GM23338 (cell line): ENCODE measurements at regions not wholly inside any gene's neighbourhood (a gene's known extent, or its start where the extent isn't known, plus 50 kb on each side); places are given as distances from the start of the nearest gene placed in this dataset.

Experiments used
- ATAC-seq: fragments of 200-7000 bp; cut with Tn5 transposase; 3 replicates; pipeline ENCODE4 v1.9.1; 2020
- DNase-seq: peaks from one replicate; pipeline ENCODE4 v3.0.0-alpha.2; 2015; ENCODE audit warnings: low spot score
- H2AFZ ChIP-seq: fragments of 200-600 bp; sonication (generic); 2 replicates; pipeline ENCODE4 v1.8.0; 2016; ENCODE audit warnings: antibody characterized with exemption, mild to moderate bottlenecking, moderate library complexity
- H3F3A ChIP-seq: fragments of 200-600 bp; sonication (generic); replicated peaks from 2 replicates; pipeline ENCODE4 v1.8.0; 2017; ENCODE audit warnings: antibody characterized with exemption, mixed run types, low read depth
- H3K27ac ChIP-seq: fragments of 200-600 bp; sonication (generic); 2 replicates; pipeline ENCODE4 v1.6.1; 2016; ENCODE audit warnings: low read depth
- H3K27me3 ChIP-seq: fragments of 200-600 bp; sonication (generic); 2 replicates; pipeline ENCODE4 v1.8.0; 2016; ENCODE audit warnings: mild to moderate bottlenecking, mixed run types, moderate library complexity; ENCODE audit not compliant: insufficient read depth
- H3K36me3 ChIP-seq: fragments of 200-600 bp; sonication (generic); 2 replicates; pipeline ENCODE4 v1.8.0; 2016; ENCODE audit warnings: mild to moderate bottlenecking; ENCODE audit not compliant: insufficient read depth
- H3K4me1 ChIP-seq: fragments of 200-600 bp; sonication (generic); 2 replicates; pipeline ENCODE4 v1.8.0; 2016; ENCODE audit warnings: mild to moderate bottlenecking, moderate library complexity; ENCODE audit not compliant: insufficient read depth
- H3K4me2 ChIP-seq: fragments of 200-600 bp; sonication (generic); 2 replicates; pipeline ENCODE4 v1.7.1; 2017; ENCODE audit warnings: mixed run types
- H3K4me3 ChIP-seq: fragments of 200-600 bp; sonication (generic); 2 replicates; pipeline ENCODE4 v1.6.1; 2016; ENCODE audit warnings: mixed run types
- H3K79me2 ChIP-seq: fragments of 200-600 bp; sonication (generic); replicated peaks from 2 replicates; pipeline ENCODE4 v1.8.0; 2017; ENCODE audit warnings: mild to moderate bottlenecking; ENCODE audit not compliant: insufficient read depth
- H3K9me2 ChIP-seq: fragments of 200-600 bp; sonication (generic); 2 replicates; pipeline ENCODE4 v1.8.0; 2017; ENCODE audit not compliant: insufficient read depth
- H4K20me1 ChIP-seq: fragments of 200-600 bp; sonication (generic); replicated peaks from 2 replicates; pipeline ENCODE4 v1.8.0; 2017; ENCODE audit warnings: mild to moderate bottlenecking; ENCODE audit not compliant: insufficient read depth
- H3K27ac Mint-ChIP-seq: 2 replicates; pipeline ENCODE4 v1.8.0; 2020; ENCODE audit warnings: inconsistent platforms, mild to moderate bottlenecking, moderate library complexity, mixed read lengths
- H3K27me3 Mint-ChIP-seq: 3 replicates; pipeline ENCODE4 v1.8.0; 2022; ENCODE audit warnings: low read depth, mild to moderate bottlenecking, moderate library complexity, mixed read lengths, inconsistent platforms; ENCODE audit not compliant: insufficient read depth, poor library complexity
- H3K36me3 Mint-ChIP-seq: 3 replicates; pipeline ENCODE4 v1.8.0; 2021; ENCODE audit warnings: low read depth, mild to moderate bottlenecking, inconsistent platforms, moderate library complexity, mixed read lengths
- H3K4me1 Mint-ChIP-seq: 3 replicates; pipeline ENCODE4 v1.8.0; 2020; ENCODE audit warnings: mild to moderate bottlenecking, inconsistent platforms, mixed read lengths
- H3K4me3 Mint-ChIP-seq: 3 replicates; pipeline ENCODE4 v1.8.0; 2021; ENCODE audit warnings: moderate library complexity, mild to moderate bottlenecking, inconsistent platforms, mixed read lengths
- H3K9me3 Mint-ChIP-seq: 3 replicates; pipeline ENCODE4 v1.8.0; 2020; ENCODE audit warnings: moderate library complexity, mild to moderate bottlenecking, inconsistent platforms, mixed read lengths
- EZH2 ChIP-seq: fragments of 200-600 bp; sonication (generic); IDR thresholded peaks from one replicate; pipeline ENCODE4 v1.8.0; 2017; ENCODE audit warnings: antibody characterized with exemption, mild to moderate bottlenecking, low read depth; ENCODE audit not compliant: unreplicated experiment
- JUNB ChIP-seq: IDR thresholded peaks from one replicate; pipeline ENCODE4 v1.6.1; 2016; ENCODE audit warnings: antibody characterized with exemption; ENCODE audit not compliant: unreplicated experiment
- NANOG ChIP-seq: IDR thresholded peaks from 2 replicates; pipeline ENCODE4 v1.6.1; 2016; ENCODE audit warnings: antibody characterized with exemption, borderline replicate concordance
- STAT1 ChIP-seq: IDR thresholded peaks from one replicate; pipeline ENCODE4 v1.6.1; 2016; ENCODE audit warnings: antibody characterized with exemption; ENCODE audit not compliant: unreplicated experiment
- ZNF331 ChIP-seq: fragments of 250-450 bp; sonication (Bioruptor Pico); IDR thresholded peaks from 2 replicates; pipeline ENCODE4 v1.5.0; 2020; ENCODE audit warnings: low read depth, mild to moderate bottlenecking, moderate library complexity
- TF ChIP-seq, protein P1 (sequence below): IDR thresholded peaks from 2 replicates; pipeline ENCODE4 v1.6.1; 2016; ENCODE audit warnings: antibody characterized with exemption
- TF ChIP-seq, protein P2 (sequence below): fragments of 250-450 bp; sonication (Bioruptor Pico); IDR thresholded peaks from 2 replicates; pipeline ENCODE4 v1.5.0; 2020; ENCODE audit warnings: mild to moderate bottlenecking, moderate library complexity
- TF ChIP-seq, protein P3 (sequence below), 2 experiments: fragments of 200-600 bp in 1 of 2; sonication (generic) in 1 of 2; conservative IDR thresholded peaks; 2 replicates each; pipeline versions ENCODE4 v1.5.1 to v1.6.1; 2016 to 2017; ENCODE audit warnings: antibody characterized with exemption in 2 of 2, low read depth in 2 of 2, mild to moderate bottlenecking in 2 of 2, moderate library complexity in 1 of 2
- TF ChIP-seq, protein P4 (sequence below): IDR thresholded peaks from one replicate; pipeline ENCODE4 v1.6.1; 2018; ENCODE audit warnings: antibody characterized with exemption; ENCODE audit not compliant: unreplicated experiment

DNA sequence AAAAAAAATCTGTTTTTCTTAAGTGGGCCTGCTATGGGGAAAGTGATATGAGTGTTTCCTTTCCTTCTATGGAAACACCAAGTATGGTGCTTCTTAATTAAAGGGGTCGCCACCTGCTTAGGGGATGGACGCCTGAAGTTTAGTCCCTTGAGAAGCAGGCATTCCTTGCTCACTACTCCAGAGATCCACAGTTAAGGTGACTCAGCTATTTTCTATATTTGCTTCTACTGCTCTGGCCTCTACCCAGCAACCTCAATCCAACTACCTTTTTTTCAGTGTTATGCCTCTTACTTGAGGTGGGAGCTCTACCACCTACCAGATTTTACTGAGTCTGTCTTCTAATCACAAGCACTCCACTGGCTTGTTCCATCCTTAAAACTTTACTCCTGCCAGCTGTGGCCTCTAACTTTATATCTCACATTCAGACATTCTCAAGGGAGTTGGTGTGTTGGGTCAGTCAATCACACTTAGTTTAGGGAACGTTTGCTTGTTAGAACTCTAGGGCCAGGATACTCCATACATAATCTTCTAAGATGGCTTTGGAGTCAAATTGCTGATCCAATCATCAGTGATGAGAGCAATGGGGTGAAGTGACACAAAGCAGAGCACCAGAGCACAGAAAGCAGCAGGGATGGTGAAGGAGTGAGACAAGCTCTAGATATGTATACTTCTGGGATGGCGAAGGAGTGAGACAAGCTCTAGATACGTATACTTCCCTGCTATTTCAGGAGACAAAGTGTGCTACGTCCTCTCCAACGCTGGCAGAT lies 708.1 kb downstream of the EFNA5 start (continued):
- TF ChIP-seq, protein P1, sequence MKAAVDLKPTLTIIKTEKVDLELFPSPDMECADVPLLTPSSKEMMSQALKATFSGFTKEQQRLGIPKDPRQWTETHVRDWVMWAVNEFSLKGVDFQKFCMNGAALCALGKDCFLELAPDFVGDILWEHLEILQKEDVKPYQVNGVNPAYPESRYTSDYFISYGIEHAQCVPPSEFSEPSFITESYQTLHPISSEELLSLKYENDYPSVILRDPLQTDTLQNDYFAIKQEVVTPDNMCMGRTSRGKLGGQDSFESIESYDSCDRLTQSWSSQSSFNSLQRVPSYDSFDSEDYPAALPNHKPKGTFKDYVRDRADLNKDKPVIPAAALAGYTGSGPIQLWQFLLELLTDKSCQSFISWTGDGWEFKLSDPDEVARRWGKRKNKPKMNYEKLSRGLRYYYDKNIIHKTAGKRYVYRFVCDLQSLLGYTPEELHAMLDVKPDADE = no peak
- TF ChIP-seq EZH2 (no peak), NANOG (no peak)

DNA sequence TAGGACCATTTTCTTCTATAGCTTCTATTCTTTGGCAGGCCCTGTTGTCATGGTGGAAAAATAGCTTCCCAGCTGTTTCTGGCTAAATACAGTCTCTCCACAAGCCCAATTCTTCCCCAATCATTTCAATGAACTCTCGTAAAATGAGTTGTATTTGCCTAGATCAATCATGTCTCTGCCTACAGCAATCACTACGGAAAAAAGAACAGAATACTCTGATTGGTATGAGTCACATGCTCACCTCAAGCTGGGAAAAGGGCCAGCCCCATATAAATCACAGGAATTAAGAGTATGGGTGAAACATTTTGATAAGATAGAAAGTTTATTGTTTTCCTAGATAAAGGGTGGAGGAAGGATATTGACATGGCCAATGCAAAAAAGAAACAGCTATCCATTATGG lies 711.4 kb downstream of the EFNA5 start:
- peaks cover 4% of the 10 kb centered on the region; the same call in 2 of the 3 replicates for H3K9me3 Mint-ChIP-seq
- no peaks in the 10 kb centered on the region for H3K27me3 ChIP-seq
- no peaks in the 10 kb centered on the region for H3K4me1 ChIP-seq
- H3K4me2 ChIP-seq = no peak overlapping the region
- no peaks in the 10 kb centered on the region for H4K20me1 ChIP-seq
- H3K79me2 ChIP-seq = no peaks in the 10 kb centered on the region
- peaks cover 9% of the 10 kb centered on the region; the same call in 2 of the 3 replicates for H3K4me1 Mint-ChIP-seq
- TF ChIP-seq, protein P2, sequence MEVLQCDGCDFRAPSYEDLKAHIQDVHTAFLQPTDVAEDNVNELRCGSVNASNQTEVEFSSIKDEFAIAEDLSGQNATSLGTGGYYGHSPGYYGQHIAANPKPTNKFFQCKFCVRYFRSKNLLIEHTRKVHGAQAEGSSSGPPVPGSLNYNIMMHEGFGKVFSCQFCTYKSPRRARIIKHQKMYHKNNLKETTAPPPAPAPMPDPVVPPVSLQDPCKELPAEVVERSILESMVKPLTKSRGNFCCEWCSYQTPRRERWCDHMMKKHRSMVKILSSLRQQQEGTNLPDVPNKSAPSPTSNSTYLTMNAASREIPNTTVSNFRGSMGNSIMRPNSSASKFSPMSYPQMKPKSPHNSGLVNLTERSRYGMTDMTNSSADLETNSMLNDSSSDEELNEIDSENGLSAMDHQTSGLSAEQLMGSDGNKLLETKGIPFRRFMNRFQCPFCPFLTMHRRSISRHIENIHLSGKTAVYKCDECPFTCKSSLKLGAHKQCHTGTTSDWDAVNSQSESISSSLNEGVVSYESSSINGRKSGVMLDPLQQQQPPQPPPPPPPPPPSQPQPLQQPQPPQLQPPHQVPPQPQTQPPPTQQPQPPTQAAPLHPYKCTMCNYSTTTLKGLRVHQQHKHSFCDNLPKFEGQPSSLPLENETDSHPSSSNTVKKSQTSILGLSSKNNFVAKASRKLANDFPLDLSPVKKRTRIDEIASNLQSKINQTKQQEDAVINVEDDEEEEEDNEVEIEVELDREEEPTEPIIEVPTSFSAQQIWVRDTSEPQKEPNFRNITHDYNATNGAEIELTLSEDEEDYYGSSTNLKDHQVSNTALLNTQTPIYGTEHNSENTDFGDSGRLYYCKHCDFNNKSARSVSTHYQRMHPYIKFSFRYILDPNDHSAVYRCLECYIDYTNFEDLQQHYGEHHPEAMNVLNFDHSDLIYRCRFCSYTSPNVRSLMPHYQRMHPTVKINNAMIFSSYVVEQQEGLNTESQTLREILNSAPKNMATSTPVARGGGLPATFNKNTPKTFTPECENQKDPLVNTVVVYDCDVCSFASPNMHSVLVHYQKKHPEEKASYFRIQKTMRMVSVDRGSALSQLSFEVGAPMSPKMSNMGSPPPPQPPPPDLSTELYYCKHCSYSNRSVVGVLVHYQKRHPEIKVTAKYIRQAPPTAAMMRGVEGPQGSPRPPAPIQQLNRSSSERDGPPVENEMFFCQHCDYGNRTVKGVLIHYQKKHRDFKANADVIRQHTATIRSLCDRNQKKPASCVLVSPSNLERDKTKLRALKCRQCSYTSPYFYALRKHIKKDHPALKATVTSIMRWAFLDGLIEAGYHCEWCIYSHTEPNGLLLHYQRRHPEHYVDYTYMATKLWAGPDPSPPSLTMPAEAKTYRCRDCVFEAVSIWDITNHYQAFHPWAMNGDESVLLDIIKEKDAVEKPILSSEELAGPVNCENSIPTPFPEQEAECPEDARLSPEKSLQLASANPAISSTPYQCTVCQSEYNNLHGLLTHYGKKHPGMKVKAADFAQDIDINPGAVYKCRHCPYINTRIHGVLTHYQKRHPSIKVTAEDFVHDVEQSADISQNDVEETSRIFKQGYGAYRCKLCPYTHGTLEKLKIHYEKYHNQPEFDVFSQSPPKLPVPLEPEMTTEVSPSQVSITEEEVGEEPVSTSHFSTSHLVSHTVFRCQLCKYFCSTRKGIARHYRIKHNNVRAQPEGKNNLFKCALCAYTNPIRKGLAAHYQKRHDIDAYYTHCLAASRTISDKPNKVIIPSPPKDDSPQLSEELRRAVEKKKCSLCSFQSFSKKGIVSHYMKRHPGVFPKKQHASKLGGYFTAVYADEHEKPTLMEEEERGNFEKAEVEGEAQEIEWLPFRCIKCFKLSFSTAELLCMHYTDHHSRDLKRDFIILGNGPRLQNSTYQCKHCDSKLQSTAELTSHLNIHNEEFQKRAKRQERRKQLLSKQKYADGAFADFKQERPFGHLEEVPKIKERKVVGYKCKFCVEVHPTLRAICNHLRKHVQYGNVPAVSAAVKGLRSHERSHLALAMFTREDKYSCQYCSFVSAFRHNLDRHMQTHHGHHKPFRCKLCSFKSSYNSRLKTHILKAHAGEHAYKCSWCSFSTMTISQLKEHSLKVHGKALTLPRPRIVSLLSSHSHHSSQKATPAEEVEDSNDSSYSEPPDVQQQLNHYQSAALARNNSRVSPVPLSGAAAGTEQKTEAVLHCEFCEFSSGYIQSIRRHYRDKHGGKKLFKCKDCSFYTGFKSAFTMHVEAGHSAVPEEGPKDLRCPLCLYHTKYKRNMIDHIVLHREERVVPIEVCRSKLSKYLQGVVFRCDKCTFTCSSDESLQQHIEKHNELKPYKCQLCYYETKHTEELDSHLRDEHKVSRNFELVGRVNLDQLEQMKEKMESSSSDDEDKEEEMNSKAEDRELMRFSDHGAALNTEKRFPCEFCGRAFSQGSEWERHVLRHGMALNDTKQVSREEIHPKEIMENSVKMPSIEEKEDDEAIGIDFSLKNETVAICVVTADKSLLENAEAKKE = no peak
- no peak for TF ChIP-seq STAT1
- TF ChIP-seq, protein P1 = no peak
- no peak for TF ChIP-seq EZH2
- TF ChIP-seq, protein P3, sequence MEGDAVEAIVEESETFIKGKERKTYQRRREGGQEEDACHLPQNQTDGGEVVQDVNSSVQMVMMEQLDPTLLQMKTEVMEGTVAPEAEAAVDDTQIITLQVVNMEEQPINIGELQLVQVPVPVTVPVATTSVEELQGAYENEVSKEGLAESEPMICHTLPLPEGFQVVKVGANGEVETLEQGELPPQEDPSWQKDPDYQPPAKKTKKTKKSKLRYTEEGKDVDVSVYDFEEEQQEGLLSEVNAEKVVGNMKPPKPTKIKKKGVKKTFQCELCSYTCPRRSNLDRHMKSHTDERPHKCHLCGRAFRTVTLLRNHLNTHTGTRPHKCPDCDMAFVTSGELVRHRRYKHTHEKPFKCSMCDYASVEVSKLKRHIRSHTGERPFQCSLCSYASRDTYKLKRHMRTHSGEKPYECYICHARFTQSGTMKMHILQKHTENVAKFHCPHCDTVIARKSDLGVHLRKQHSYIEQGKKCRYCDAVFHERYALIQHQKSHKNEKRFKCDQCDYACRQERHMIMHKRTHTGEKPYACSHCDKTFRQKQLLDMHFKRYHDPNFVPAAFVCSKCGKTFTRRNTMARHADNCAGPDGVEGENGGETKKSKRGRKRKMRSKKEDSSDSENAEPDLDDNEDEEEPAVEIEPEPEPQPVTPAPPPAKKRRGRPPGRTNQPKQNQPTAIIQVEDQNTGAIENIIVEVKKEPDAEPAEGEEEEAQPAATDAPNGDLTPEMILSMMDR (conservative IDR thresholded peaks at IDR 0.05; ENCODE audit: low read depth in 2 of 2) = no peak
- TF ChIP-seq, protein P4, sequence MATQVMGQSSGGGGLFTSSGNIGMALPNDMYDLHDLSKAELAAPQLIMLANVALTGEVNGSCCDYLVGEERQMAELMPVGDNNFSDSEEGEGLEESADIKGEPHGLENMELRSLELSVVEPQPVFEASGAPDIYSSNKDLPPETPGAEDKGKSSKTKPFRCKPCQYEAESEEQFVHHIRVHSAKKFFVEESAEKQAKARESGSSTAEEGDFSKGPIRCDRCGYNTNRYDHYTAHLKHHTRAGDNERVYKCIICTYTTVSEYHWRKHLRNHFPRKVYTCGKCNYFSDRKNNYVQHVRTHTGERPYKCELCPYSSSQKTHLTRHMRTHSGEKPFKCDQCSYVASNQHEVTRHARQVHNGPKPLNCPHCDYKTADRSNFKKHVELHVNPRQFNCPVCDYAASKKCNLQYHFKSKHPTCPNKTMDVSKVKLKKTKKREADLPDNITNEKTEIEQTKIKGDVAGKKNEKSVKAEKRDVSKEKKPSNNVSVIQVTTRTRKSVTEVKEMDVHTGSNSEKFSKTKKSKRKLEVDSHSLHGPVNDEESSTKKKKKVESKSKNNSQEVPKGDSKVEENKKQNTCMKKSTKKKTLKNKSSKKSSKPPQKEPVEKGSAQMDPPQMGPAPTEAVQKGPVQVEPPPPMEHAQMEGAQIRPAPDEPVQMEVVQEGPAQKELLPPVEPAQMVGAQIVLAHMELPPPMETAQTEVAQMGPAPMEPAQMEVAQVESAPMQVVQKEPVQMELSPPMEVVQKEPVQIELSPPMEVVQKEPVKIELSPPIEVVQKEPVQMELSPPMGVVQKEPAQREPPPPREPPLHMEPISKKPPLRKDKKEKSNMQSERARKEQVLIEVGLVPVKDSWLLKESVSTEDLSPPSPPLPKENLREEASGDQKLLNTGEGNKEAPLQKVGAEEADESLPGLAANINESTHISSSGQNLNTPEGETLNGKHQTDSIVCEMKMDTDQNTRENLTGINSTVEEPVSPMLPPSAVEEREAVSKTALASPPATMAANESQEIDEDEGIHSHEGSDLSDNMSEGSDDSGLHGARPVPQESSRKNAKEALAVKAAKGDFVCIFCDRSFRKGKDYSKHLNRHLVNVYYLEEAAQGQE = no peak
- TF ChIP-seq JUNB = no peak
- no peak for TF ChIP-seq ZNF331 (CRISPR knock-in tag)
- H3K9me2 ChIP-seq = no peaks in the 10 kb centered on the region; the same call in 1 of the 2 replicates
- no peak for DNase-seq
- no peak overlapping the region for H3K27ac ChIP-seq
- H3K36me3 Mint-ChIP-seq = peaks cover 10% of the 10 kb centered on the region
- H3K36me3 ChIP-seq = no peaks in the 10 kb centered on the region
- H2AFZ ChIP-seq = no peak overlapping the region
- no peak overlapping the region for H3K4me3 Mint-ChIP-seq
- H3F3A ChIP-seq = no peaks in the 10 kb centered on the region
- no peak for ATAC-seq
- H3K27me3 Mint-ChIP-seq = peaks cover 3% of the 10 kb centered on the region
- H3K27ac Mint-ChIP-seq = no peak overlapping the region
- H3K4me3 ChIP-seq = no peak overlapping the region
